HG02642 (cell line): ENCODE measurements at regions not wholly inside any gene's neighbourhood (a gene's known extent, or its start where the extent isn't known, plus 50 kb on each side); places are given as distances from the start of the nearest gene placed in this dataset.

Experiments used
- ATAC-seq: cut with Tn5 transposase; IDR thresholded peaks from one replicate; pipeline ENCODE4 v1.9.1; 2021; ENCODE audit warnings: mild to moderate bottlenecking; ENCODE audit not compliant: unreplicated experiment, poor library complexity

GRCh38 chr3:44003801-44004200 lies 237.9 kb upstream of the TOPAZ1 start:
- no peak for ATAC-seq

GRCh38 chr3:44011680-44012079 lies 230.0 kb upstream of the TOPAZ1 start:
- no peak for ATAC-seq

- no peak for ATAC-seq
These were observed 229.4 kb upstream of the TOPAZ1 start for GRCh38 chr3:44012160-44012899.

- ATAC-seq, result no peak
These were observed 227.7 kb upstream of the TOPAZ1 start for GRCh38 chr3:44013967-44014366.

- ATAC-seq, result no peak
These were observed 226.5 kb upstream of the TOPAZ1 start for GRCh38 chr3:44015170-44015569.

GRCh38 chr3:44016818-44017217 lies 224.9 kb upstream of the TOPAZ1 start:
- ATAC-seq, result no peak

GRCh38 chr3:44018926-44019325 lies 222.8 kb upstream of the TOPAZ1 start:
- ATAC-seq, result no peak

GRCh38 chr3:44019736-44020135 lies 221.9 kb upstream of the TOPAZ1 start:
- no peak for ATAC-seq

GRCh38 chr3:44020143-44020542 lies 221.5 kb upstream of the TOPAZ1 start:
- no peak for ATAC-seq

GRCh38 chr3:44021651-44022594 lies 219.8 kb upstream of the TOPAZ1 start:
- peak; percentile 44 for ATAC-seq

GRCh38 chr3:44023961-44024593 lies 217.6 kb upstream of the TOPAZ1 start:
- ATAC-seq, result no peak

- no peak for ATAC-seq
These were observed 215.3 kb upstream of the TOPAZ1 start for GRCh38 chr3:44026220-44026865.

GRCh38 chr3:44029100-44029499 lies 212.6 kb upstream of the TOPAZ1 start:
- no peak for ATAC-seq

- no peak for ATAC-seq
These were observed 211.4 kb upstream of the TOPAZ1 start for GRCh38 chr3:44030285-44030684.

GRCh38 chr3:44030687-44031305 lies 210.9 kb upstream of the TOPAZ1 start:
- no peak for ATAC-seq

- no peak for ATAC-seq
These were observed 210.0 kb upstream of the TOPAZ1 start for GRCh38 chr3:44031387-44032380.

- no peak for ATAC-seq
These were observed 209.2 kb upstream of the TOPAZ1 start for GRCh38 chr3:44032487-44032886.

- no peak for ATAC-seq
These were observed 208.6 kb upstream of the TOPAZ1 start for GRCh38 chr3:44033123-44033522.

GRCh38 chr3:44036850-44037249 lies 204.8 kb upstream of the TOPAZ1 start:
- no peak for ATAC-seq
